ENCODE measurements at regions not wholly inside any gene's neighbourhood (a gene's known extent, or its start where the extent isn't known, plus 50 kb on each side); places are given as distances from the start of the nearest gene placed in this dataset.

GRCh38 chr3:118842147-118842863 is 192.3 kb downstream of the IGSF11 start:
- DNase-seq = no peak

- no peak for DNase-seq
Measured at GRCh38 chr3:118846176-118846575, 188.5 kb downstream of the IGSF11 start.
